NCI-H446 (cell line): ENCODE measurements at regions not wholly inside any gene's neighbourhood (a gene's known extent, or its start where the extent isn't known, plus 50 kb on each side); places are given as distances from the start of the nearest gene placed in this dataset.

ENCODE experiments used
- DNase-seq, 2 experiments: peaks; one replicate each; lab custom pipeline; 2025; lab: John Stamatoyannopoulos, UW

DNA sequence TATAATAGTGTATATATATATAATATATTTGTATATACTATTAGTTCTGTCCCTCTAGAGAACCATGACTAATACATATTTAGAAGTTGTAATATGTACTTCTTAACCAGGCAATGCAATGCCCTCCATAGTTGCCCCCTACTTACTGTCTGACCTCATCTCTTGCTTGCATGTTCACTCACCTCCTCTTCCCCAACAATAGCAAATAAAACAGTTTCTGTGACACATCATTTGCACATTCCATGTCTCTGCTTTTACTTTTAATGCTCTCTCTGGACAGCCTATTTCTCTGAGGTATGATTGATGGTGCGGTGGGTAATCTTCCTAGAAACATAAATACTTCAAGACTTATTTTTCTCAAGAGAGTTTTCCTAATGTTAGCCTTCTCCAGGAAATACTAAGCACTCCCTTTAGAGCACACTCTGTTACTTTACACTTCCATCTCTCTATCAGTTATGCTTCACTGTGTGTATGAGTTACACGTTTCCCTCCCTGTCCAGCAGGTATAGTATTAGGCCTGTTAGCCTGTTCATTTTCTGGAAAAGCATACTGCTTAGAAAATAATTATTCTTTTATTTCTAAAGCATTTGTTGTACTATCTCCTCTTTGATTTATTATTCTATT is 295.6 kb upstream of the LRATD1 start:
- DNase-seq: no peak

DNA sequence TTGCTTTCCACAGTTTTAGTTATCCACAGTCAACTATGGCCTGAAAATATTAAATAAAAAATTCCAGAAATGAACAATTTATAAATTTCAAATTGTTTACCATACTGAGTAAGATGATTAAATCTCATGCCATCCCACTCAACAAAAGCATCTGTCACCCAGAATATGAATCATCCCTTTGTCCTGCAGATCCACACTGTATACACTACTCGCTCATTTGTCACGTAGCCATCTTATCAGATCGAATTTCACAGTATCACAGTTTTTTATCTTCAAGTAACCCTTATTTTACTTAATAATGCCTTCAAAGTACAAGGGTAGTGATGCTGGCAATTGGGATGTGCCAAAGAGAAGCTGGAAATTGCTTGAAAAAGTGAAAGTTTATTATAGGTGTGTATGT is 291.8 kb upstream of the LRATD1 start:
- DNase-seq: no peak

DNA sequence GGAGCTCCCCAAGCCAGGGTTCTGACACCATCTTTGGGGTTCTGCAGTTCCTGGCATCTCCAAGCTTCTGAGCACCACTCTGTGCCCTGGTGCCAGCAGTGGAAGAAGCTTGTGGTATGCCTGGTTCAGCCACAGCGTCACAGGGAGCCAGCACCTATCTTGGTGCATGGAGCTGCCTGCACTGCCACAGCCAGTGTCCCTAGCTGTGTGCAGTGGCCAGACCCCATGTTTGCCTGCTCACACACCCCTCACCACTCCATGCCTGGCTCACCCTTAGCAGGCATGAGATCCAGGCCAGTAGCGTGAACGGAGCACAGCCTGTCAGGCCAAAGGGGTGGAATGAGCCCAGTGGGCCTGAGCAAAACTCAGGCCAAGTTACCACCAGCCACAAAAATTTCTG is 290.2 kb upstream of the LRATD1 start:
- DNase-seq: no peak

DNA sequence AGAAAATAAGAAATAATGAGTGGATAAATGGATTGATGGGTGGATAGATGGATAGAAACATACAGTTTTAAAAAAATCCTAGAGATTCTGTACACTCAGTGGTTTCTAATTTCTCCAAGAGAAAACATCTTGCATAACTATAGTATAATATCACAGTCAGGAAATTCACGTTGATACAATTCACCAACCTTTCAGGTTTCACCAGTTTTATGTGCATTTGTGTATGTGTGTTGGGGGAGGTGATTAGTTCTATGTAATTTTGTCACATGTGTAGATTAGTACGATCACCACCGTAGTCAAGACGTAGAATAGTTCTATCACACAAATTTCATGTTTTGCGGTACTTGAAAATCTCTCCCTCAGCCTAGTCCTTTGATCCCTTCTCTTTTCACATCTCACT is 288.2 kb upstream of the LRATD1 start:
- no peak for DNase-seq

DNA sequence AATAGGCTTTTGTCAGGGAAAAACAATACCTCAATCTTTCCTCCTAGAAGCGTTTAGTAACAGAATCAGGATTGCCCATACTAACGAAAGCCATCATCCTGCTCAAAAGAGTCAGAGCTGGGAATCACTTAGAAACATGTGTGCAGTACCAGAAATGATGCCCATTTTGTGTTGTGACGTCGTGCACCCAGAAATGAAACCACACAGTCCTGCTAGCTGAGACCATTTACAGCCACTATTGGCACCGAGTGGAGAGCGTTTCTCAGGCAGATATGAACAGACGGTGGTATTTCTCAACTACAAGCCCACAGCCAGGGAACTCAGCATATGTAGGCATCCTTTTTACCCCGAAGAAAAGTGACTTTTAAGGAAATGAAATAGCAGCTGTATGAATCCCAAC is 284.3 kb upstream of the LRATD1 start:
- DNase-seq: no peak

DNA sequence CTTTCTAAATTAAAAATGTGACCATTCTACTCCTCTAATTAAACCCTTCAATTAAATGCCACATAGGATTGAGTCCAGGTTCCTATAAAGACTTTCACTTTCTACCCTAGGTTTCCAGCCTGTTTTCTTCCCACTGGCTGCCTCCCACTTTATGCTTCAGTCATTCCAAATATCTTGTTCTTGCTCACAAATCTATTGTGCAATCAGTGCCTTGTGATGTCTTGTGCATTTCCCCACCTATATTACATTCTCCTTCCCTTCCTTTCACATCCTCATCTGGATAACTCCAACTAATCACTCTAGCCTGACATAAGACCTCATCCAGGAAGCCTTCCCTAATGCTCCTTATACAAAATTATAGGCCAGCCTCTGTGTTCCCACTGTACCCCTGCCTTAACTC is 281.7 kb upstream of the LRATD1 start:
- DNase-seq: no peak

DNA sequence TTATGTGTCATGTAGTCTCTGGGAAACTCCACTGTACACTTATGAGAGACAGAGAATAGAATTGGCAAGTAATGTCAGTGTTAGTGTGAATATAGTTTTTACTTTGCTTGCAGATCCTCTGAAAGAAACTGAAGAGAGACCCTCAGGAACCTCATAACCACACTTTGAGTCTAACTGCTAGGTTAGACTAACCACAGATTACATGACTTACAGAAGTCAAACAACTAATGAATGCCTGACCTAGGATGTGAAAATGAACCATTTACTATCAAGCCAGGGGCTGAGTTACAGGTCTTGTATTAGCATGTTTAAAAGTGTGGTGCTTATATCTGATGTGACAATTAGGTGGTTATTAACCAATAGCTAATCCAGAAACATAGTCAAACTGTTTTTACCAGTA is 280.4 kb upstream of the LRATD1 start:
- no peak for DNase-seq

DNA sequence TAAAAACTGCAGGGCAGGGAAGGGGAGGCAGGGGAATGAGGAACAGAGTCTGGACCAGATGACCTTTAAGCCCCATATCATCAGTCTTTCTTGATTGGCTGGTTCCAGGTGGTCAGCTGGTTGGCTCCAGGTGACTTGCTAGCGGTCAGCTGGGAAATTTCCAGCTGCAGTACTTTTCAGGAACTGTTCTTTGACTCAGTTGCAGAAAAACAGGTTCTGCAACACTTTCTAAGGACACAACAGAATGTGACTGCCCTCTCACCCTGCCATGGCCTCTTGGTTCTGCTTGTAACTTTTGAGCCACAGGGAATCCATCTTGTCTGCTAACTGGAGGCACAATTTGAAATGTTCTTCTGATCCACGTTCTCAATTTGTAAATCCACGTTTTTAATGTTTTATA is 278.3 kb upstream of the LRATD1 start:
- no peak for DNase-seq

DNA sequence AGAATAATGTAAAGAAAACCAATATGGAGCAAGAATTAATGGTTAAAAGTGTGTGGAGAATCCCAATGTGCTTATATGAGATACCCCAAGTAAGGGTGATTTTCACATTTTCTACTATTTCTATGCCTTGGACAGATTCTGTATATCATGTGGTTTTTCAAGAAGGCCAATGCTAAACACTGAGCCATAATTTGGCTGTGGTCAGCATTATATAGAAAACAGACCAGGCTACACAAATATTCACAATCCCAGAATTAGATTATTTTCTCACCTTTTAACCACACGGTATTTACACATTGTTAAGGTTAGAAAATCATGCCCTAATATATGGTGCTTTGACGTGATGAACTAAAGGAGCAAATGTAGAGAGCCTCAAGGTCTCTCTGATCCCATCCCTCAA is 277.4 kb upstream of the LRATD1 start:
- DNase-seq: no peak

DNA sequence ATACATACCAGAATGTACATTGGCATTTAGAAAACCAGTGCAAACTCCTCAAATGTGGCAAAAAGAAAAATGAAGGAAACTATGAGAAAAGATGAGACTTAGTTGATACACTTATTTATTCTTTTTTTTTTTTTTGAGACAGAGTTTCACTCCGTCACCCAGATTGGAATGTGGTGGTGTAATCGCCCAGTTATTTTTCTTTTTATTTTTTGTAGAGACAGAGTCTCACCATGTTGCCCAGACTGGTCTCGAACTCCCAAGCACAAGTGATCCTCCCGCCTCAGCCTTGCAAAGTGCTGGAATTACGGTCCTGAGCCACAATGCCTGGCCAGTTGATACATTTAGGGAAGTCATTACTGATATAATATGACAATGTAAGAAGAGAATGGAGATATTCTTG is 274.2 kb upstream of the LRATD1 start:
- DNase-seq: no peak

DNA sequence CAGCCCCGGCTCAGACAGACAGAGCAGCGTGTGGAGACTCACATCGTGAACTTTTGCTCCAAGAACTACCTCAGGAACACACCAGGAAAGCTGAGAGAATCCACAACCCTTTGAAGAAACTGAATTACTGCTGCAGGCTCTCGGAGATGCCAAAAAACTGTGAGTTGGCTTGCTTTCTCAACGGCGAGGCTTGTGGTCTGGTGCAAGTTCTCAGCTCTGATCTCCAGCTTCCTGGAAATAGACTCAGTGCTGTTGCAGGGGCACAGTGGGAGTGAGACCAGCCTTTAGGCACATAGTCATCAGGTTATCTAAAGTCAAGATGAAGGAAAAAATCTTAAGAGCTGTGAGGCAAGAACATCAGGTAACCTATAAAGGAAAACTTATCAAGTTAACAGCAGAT is 273.7 kb upstream of the LRATD1 start:
- DNase-seq: no peak

DNA sequence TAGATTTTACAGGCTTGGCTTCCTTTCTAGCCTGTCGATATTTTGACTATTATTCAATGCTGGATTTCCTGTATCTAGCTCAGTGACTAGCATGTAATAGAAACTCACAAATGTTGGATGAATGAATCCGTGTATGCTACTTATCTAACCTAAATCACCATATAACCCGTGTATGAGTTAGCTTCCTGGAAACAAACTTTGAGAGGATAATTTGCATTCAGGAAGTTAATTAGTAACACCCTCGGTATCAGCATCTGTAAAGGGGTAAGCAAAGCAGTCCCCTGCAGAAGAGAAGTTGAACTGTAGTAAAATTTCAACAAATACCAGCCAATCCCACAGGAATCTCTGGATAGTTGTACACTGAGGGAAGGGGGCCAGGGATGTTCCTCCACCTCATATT is 269.4 kb upstream of the LRATD1 start:
- DNase-seq: no peak

DNA sequence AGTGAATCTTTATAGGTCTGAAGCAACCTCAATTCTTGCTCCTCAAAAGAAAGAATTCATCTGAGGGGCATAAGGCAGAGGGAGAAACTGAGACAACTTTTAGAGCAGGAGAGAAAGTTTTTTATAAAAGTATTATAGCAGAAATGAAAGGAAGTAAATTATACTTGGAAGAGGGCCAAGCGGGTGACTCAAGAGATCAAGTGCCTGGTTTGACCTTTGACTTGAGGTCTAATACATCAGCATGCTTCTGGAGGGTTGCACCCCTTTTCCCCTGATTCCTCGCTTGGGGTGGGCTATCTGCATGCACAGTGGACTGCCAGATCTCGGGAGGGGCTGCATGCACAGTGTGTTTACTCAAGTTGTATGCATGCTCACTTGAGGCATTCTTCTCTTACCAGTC is 268.5 kb upstream of the LRATD1 start:
- DNase-seq: no peak

DNA sequence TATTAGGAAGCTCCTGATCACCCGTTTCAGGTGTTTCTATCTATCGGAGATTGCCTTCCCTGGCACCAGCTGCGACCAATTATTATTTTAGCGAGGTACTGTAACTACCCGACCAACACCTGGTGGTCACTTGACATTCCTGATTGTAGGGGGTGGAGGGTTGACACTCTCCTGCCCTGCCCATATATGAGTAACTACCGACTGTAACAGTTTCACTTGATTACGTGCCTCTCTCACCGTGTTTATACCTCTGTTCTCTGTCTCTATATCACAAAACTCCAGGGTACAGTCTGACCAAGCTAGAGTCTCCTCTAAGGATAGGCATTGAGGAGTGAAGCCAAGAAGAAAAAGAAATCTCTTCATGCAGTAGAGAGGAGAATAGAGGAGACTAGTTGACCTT is 268.0 kb upstream of the LRATD1 start:
- DNase-seq: no peak

DNA sequence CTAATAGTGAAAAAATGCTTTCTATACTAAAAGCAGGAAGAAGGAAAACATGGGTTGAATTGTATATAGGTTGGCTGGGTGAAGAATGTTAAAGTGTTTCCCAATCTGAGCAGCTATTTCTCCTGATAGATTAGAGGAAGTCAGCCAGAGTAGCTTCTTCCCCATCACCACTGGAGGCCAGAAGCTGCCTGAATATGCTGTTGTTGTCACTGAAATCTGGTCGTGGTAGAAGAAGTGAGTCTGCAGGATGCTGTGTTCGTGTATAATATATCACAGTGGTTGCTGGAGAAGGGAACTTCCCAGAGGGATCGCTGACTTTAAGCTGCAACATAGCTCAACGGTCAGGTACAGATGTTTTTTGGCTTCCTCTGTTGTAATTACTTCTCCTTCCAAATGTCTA is 247.5 kb upstream of the LRATD1 start:
- DNase-seq: no peak

DNA sequence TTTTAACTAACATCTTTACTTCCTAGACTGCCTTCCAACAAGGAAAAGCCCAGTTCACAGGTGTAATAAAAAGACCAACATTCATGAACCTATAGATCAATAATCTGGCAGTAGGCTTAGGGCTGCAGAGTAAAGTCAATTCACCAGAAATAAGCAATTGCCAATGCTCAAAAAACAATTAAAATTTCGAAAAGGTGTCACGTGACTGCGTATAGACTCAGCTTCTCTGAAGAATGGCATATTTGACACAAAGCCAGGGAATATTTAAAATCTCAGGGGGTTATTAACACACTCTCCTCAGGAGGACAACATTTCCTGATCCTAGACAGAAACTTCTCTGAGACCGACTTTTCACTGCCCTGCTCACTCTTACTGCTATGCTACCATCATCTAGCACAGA is 245.2 kb upstream of the LRATD1 start:
- DNase-seq: no peak

DNA sequence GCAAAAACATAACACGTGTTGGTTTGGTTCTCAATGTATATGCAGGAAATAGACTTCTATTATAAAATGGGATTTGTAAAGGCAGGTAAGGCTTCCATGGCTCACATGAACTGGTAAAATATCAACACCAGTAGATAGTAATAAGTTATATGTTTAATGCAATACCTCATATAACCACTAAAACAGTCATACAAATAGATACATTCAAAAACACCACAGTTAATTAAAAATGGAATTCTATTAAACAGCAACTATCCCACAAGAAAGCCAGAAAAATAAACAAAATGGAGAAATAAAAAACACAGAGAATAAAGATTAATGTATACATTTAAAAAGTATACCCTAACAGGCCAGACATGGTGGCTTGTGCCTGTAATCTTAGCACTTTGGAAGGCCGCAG is 243.8 kb upstream of the LRATD1 start:
- no peak for DNase-seq

DNA sequence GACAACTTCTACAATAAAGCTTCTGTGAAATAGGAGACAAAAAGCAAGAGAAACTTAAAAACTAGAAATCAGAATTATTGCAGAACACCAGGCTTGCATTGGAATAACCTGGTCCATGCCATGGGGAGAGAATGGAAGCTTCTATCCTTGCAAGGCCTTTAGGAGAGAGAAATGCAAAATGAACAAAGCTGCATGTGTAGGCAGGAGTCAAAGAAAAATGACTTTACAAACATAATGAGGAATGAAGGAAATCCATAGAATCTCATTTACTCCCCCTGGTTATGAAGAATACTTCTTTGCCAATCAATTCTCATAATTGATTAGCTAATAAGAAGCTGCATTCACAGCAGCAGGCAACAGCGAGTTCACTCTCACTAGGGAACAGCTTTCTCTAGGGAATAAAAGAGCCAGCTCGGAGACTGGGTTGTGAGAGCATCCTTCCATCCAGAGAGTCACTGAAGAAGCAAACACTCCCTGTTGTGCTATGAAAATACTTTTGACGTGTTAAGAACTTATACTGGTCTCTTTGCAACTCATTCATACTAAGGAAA is 235.9 kb upstream of the LRATD1 start:
- no peak for DNase-seq

DNA sequence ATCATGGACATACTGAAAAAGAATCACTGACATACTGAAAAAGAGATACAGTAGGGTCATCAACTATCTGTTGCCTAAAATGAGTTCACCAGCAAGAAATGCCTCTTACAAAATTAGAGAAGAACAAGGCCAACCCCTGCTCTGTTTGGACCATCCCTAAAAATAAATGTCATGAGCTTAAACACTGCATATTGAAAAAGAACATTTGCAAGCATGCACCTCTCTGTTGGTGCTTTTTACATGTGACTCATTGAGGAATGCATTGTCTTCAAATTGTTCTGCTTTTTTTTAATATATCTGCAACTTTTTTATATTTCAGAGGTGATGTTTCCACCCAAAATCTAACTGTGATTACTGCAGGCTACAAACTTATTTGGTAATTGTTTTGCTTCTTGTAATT is 233.9 kb upstream of the LRATD1 start:
- no peak for DNase-seq

DNA sequence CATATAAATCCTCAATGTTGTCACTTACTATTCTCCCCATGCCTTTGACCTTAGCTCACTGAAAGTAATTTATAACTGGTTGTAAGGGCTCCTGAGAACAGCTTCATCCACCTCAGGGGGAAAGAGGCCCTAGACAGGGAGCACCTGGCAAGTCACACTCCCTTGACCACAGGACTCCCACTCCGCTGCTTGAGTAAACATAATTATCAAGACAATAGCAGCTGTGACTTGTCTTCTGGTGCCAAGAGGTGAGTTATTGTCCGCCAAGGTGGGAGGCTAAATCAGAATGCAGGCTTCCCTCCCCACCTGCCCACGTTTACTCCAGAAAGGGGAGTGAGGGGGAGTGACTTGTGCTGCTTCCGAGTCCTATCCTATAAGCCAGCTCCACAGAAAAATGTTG is 230.6 kb upstream of the LRATD1 start:
- no peak for DNase-seq

DNA sequence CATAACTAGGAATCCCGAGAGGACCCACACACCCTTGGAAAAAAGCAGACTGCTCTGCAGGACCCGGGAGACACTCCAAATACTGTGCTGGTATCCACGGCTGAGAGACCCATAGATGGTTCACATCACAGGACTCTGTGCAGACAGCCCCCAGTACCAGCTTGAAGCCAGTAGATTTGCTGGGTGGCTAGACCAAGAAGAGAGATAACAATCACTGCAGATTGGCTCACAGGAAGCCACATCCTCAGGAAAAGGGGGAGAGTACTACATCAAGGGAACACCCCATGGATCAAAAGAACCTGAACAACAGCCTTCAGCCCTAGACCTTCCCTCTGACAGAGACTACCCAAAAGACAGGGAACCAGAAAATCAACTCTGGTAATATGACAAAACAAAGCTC is 223.8 kb upstream of the LRATD1 start:
- DNase-seq: no peak

DNA sequence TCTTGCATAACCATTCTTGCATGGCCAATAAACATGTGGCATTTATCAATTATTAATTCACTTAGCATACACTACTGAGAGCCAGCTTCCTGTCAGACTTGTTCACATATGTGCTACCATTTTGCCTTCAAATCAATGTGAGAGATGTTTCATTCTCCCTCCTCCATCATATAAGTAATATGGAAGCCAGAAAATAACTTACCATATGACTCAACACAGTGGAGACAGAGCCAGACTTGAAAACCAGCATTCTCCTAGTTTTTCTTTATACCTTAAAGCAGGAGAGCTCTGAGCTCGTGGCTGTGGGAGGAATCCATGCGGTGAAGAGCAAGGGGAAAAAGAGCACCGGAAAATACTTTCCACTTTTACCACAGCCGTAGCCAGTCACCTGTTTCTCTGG is 215.0 kb upstream of the LRATD1 start:
- DNase-seq: no peak

DNA sequence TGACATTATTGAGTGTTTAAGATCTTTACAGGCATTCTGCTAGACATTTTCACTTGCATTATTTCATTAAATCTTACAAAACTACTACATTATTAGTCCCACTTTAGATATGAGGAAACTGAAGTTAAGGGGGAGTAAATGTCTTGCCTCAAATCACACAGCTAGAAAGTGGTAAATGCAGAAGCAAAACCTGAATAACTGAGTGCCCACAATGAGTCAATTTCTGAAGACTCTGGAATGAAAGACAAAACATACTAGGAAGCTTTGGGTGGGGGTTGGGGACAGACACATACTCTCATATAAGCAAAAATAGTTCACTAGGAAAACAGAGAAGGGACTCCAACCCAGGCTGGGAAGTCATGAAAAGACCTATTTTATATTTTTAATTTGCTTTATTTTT is 214.4 kb upstream of the LRATD1 start:
- no peak for DNase-seq

DNA sequence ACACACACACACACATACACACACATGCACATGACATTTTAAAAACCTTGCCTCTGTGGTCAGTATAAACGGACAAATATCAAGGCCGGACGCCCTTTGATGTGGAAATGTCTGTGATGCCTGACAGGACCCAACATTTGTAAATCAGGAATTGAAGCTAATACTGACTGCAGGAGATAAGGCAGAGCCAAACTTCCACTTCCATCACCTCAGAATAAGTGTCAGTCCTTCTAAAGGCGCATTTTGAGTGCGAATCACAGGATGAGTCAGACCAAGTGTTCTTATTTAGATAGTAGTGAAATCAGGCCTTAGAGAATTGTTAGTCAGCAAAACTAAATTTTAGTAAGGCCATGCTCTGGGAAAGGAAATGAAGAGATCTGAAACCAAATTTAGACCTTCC is 211.7 kb upstream of the LRATD1 start:
- DNase-seq: no peak

DNA sequence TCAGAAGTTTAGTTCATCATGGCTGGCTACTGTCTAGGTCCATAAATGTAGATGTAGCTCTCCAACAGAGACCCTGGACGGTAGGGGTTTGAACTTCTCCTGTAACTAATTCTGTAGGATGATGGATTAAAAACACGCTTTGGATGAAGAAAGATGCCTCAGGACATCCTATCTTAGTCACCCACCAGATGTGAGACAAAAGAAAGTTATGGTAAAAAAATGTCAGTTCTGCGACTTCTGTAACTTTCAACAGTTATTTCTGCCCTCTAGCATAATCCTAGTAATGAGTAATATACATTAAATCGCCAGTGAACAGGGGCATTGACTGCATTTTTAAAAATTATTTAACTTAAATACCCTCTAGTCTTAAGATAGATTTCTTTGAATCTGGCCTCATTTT is 210.1 kb upstream of the LRATD1 start:
- DNase-seq: no peak
